Uterus (tissue), 3 donors: ENCODE measurements at regions not wholly inside any gene's neighbourhood (a gene's known extent, or its start where the extent isn't known, plus 50 kb on each side); places are given as distances from the start of the nearest gene placed in this dataset.

Experiments
- DNase-seq, 2 donors: peaks; one replicate each; pipeline ENCODE4 v3.0.0-alpha.2; 2019 to 2020
- H3K27ac ChIP-seq, 2 donors: fragments of 200-600 bp; sonication (generic); 1 replicate in 1 of 2; 2 replicates in 1 of 2; pipeline ENCODE4 v1.5.1; 2016 to 2018
- H3K27me3 ChIP-seq, 2 donors: fragments of 200-600 bp; sonication (generic); one replicate each; pipeline ENCODE4 v1.5.1; 2018 to 2019; ENCODE audit warnings: control low read depth in 1 of 2
- H3K36me3 ChIP-seq, 2 donors: fragments of 200-600 bp; sonication (generic); one replicate each; pipeline ENCODE4 v1.5.1; 2019; ENCODE audit warnings: control low read depth in 1 of 2
- H3K4me1 ChIP-seq, 2 donors: fragments of 200-600 bp; sonication (generic); one replicate each; pipeline ENCODE4 v1.5.1; 2018 to 2019; ENCODE audit warnings: control low read depth in 1 of 2
- H3K4me3 ChIP-seq, 2 donors: fragments of 200-600 bp; sonication (generic); 1 replicate in 1 of 2; 2 replicates in 1 of 2; pipeline ENCODE4 v1.5.1; 2018 to 2019; ENCODE audit warnings: mild to moderate bottlenecking in 1 of 2
- H3K9me3 ChIP-seq, 2 donors: fragments of 200-600 bp; sonication (generic); one replicate each; pipeline ENCODE4 v1.5.1; 2019; ENCODE audit warnings: control low read depth in 1 of 2
- CTCF ChIP-seq, 4 experiments: fragments of 200-600 bp in 2 of 4; fragments of 450-650 bp in 2 of 4; sonication (generic) in 2 of 4; IDR thresholded peaks; one replicate each; pipeline ENCODE4 v1.5.1; 2016 to 2019; ENCODE audit warnings: antibody characterized with exemption in 4 of 4, mild to moderate bottlenecking in 2 of 4, moderate library complexity in 1 of 4
- POLR2A ChIP-seq, 2 donors: fragments of 450-650 bp; IDR thresholded peaks; one replicate each; pipeline ENCODE4 v1.6.1; 2016; ENCODE audit warnings: antibody characterized with exemption in 2 of 2, mild to moderate bottlenecking in 1 of 2, moderate library complexity in 1 of 2
- intact Hi-C: fragments of 100-400 bp; cut with DNase I; formaldehyde crosslinking; loops from one replicate; pipeline ENCODE4 v1.15.1; 2023; ENCODE audit warnings: low total_unique reads
- donor health status: DM: yes; HTN: yes; CAD: no.

GRCh38 chr2:120662046-120662445 is 73.6 kb upstream of the GLI2 start:
- intact Hi-C loops: no loop called here
- peaks cover 0 to under 1% of the 10 kb centered on the region in 2 donors for H3K9me3 ChIP-seq
- no peaks in the 10 kb centered on the region for H3K36me3 ChIP-seq
- no peaks in the 10 kb centered on the region for H3K27me3 ChIP-seq
- TF ChIP-seq POLR2A (IDR thresholded peaks at IDR 0.05) (no peak), CTCF (IDR thresholded peaks at IDR 0.05) (no peak)
- no peaks in the 10 kb centered on the region for H3K4me1 ChIP-seq
- H3K4me3 ChIP-seq: no peak overlapping the region
- no peak for DNase-seq
- no peak overlapping the region for H3K27ac ChIP-seq

- DNase-seq: no peak
- H3K36me3 ChIP-seq: no peaks in the 10 kb centered on the region
- TF ChIP-seq CTCF (IDR thresholded peaks at IDR 0.05): no peak
- TF ChIP-seq POLR2A (IDR thresholded peaks at IDR 0.05): no peak
- H3K27me3 ChIP-seq: no peaks in the 10 kb centered on the region
- H3K4me3 ChIP-seq: no peak overlapping the region
- intact Hi-C loops: no loop called here
- H3K9me3 ChIP-seq: peaks cover 0 to 3% of the 10 kb centered on the region in 2 donors
- H3K4me1 ChIP-seq: no peaks in the 10 kb centered on the region
- no peak overlapping the region for H3K27ac ChIP-seq
Measured at GRCh38 chr2:120662746-120663145, 72.9 kb upstream of the GLI2 start.

GRCh38 chr2:120666433-120666832 is 69.2 kb upstream of the GLI2 start:
- no peaks in the 10 kb centered on the region for H3K27me3 ChIP-seq
- no peaks in the 10 kb centered on the region for H3K4me1 ChIP-seq
- no peak overlapping the region for H3K4me3 ChIP-seq
- TF ChIP-seq POLR2A (IDR thresholded peaks at IDR 0.05): no peak
- intact Hi-C loops: no loop called here
- no peaks in the 10 kb centered on the region for H3K36me3 ChIP-seq
- no peak for DNase-seq
- peaks cover 0 to 3% of the 10 kb centered on the region in 2 donors for H3K9me3 ChIP-seq
- no peak overlapping the region for H3K27ac ChIP-seq

GRCh38 chr2:120667981-120668380 is 67.7 kb upstream of the GLI2 start:
- intact Hi-C loops: no loop called here
- no peak for DNase-seq

GRCh38 chr2:120669121-120669952 is 66.3 kb upstream of the GLI2 start:
- H3K4me3 ChIP-seq: no peak overlapping the region
- H3K9me3 ChIP-seq: peaks cover 0 to 3% of the 10 kb centered on the region in 2 donors
- no peaks in the 10 kb centered on the region for H3K4me1 ChIP-seq
- DNase-seq: no peak
- H3K27ac ChIP-seq: no peak overlapping the region
- intact Hi-C loops: no loop called here
- TF ChIP-seq CTCF (IDR thresholded peaks at IDR 0.05) (no peak), POLR2A (IDR thresholded peaks at IDR 0.05) (no peak)
- H3K36me3 ChIP-seq: no peaks in the 10 kb centered on the region
- no peaks in the 10 kb centered on the region for H3K27me3 ChIP-seq

More at GRCh38 chr2:120667981-120668380, 67.7 kb upstream of the GLI2 start:
- H3K4me3 ChIP-seq: no peak overlapping the region
- no peaks in the 10 kb centered on the region for H3K4me1 ChIP-seq
- no peak overlapping the region for H3K27ac ChIP-seq
- no peaks in the 10 kb centered on the region for H3K27me3 ChIP-seq
- TF ChIP-seq POLR2A (IDR thresholded peaks at IDR 0.05) (no peak), CTCF (IDR thresholded peaks at IDR 0.05) (no peak)
- H3K9me3 ChIP-seq: peaks cover 0 to 3% of the 10 kb centered on the region in 2 donors
- no peaks in the 10 kb centered on the region for H3K36me3 ChIP-seq
